Gastroesophageal sphincter (tissue), 3 donors: ENCODE measurements at regions not wholly inside any gene's neighbourhood (a gene's known extent, or its start where the extent isn't known, plus 50 kb on each side); places are given as distances from the start of the nearest gene placed in this dataset.

Experiments used
- CTCF ChIP-seq, 4 experiments: fragments of 200-600 bp in 2 of 4; fragments of 450-650 bp in 2 of 4; sonication (generic) in 1 of 4; IDR thresholded peaks; one replicate each; pipeline ENCODE4 v1.5.1; 2017 to 2019; ENCODE audit warnings: antibody characterized with exemption in 4 of 4, mild to moderate bottlenecking in 2 of 4, moderate library complexity in 2 of 4
- POLR2A ChIP-seq, 2 donors: fragments of 450-650 bp; IDR thresholded peaks; one replicate each; pipeline ENCODE4 v1.6.1; 2017; ENCODE audit warnings: antibody characterized with exemption in 2 of 2, mild to moderate bottlenecking in 2 of 2, moderate library complexity in 1 of 2

GRCh38 chr16:85383836-85384832 is 229.0 kb upstream of the GSE1 start:
- TF ChIP-seq CTCF (IDR thresholded peaks at IDR 0.05) = no peak
- TF ChIP-seq POLR2A (IDR thresholded peaks at IDR 0.05) = no peak
